ENCODE measurements at regions not wholly inside any gene's neighbourhood (a gene's known extent, or its start where the extent isn't known, plus 50 kb on each side); places are given as distances from the start of the nearest gene placed in this dataset.

- DNase-seq (ENCODE audit: low read depth) = no peak
- no peak overlapping the region for H3K4me3 ChIP-seq (ENCODE audit: control insufficient read depth, low read depth, low read length)
- TF ChIP-seq, protein P1, sequence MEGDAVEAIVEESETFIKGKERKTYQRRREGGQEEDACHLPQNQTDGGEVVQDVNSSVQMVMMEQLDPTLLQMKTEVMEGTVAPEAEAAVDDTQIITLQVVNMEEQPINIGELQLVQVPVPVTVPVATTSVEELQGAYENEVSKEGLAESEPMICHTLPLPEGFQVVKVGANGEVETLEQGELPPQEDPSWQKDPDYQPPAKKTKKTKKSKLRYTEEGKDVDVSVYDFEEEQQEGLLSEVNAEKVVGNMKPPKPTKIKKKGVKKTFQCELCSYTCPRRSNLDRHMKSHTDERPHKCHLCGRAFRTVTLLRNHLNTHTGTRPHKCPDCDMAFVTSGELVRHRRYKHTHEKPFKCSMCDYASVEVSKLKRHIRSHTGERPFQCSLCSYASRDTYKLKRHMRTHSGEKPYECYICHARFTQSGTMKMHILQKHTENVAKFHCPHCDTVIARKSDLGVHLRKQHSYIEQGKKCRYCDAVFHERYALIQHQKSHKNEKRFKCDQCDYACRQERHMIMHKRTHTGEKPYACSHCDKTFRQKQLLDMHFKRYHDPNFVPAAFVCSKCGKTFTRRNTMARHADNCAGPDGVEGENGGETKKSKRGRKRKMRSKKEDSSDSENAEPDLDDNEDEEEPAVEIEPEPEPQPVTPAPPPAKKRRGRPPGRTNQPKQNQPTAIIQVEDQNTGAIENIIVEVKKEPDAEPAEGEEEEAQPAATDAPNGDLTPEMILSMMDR (IDR thresholded peaks at IDR 0.05; ENCODE audit: control insufficient read depth, insufficient read depth, low read depth, low read length, missing control alignments) = no peak
These were observed 214.4 kb upstream of the LRFN5 start for GRCh38 chr14:41392226-41392625.

- no peak overlapping the region for H3K4me3 ChIP-seq (ENCODE audit: control insufficient read depth, low read depth, low read length)
- no peak for DNase-seq (ENCODE audit: low read depth)
- TF ChIP-seq, protein P1 (IDR thresholded peaks at IDR 0.05; ENCODE audit: control insufficient read depth, insufficient read depth, low read depth, low read length, missing control alignments) = no peak
These were observed 217.3 kb upstream of the LRFN5 start for GRCh38 chr14:41389355-41389754.

- H3K4me3 ChIP-seq (ENCODE audit: control insufficient read depth, low read depth, low read length) = no peak overlapping the region
- DNase-seq (ENCODE audit: low read depth) = no peak
- TF ChIP-seq, protein P1 (IDR thresholded peaks at IDR 0.05; ENCODE audit: control insufficient read depth, insufficient read depth, low read depth, low read length, missing control alignments) = no peak
These were observed 220.9 kb upstream of the LRFN5 start for GRCh38 chr14:41385797-41386196.

DNA sequence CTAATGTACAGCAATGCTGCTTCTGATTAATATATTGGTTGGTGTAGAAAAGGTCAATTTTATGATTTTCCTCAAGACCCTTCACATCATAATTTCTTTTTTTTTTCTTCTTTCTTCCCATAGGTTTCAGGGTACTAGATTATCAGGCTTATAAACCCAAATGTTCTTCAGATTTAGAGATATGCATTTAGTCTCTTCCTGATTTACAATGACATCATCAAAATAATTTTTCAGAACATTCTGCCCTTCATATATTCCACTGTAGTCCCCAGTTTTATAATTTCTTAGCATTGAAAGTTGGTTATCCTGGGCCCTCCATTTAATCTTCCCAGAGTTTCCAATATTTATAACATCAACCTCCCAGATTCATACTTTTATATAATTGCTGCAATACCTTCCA lies 226.7 kb upstream of the LRFN5 start:
- no peak for DNase-seq (ENCODE audit: low read depth)
- H3K4me3 ChIP-seq (ENCODE audit: control insufficient read depth, low read depth, low read length) = no peak overlapping the region
- TF ChIP-seq, protein P1 (IDR thresholded peaks at IDR 0.05; ENCODE audit: control insufficient read depth, insufficient read depth, low read depth, low read length, missing control alignments) = no peak

DNA sequence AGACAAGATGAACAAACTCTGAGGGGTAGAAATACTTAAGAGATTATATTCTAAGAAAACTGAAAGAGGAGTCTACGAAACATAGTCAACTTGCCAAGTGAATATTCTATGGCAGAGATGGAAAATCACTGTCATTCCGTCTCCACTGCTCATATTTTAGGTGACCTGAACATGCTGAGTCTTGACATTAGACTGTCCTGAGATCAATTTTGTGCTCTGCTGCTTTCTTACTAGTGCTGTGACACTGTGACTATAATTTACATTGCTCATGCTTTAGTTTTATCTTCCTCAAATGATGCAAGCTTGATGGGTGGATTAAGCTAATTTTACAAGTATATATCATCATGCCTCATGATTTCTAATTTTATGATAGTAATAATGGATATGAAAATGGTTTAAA lies 228.2 kb upstream of the LRFN5 start:
- no peak for DNase-seq (ENCODE audit: low read depth)
- TF ChIP-seq, protein P1 (IDR thresholded peaks at IDR 0.05; ENCODE audit: control insufficient read depth, insufficient read depth, low read depth, low read length, missing control alignments) = no peak
- no peak overlapping the region for H3K4me3 ChIP-seq (ENCODE audit: control insufficient read depth, low read depth, low read length)

DNA sequence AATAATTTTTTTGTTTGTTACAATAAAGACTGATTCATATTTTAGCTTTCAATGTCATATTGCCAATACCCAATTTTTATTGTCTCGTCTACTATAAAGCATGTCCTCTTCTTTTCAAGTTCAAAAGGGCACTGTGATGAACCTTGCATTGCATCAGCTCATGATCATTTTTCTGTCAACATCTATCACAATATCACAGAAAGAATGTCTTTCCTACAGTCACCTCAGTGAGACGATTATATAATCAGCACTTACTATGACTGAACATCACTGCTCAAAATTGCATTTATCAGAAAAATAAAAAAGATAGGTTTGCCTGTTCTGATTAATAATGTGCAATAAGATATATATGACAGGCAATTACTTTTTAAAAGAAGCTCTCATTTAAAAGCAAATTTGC lies 228.7 kb upstream of the LRFN5 start:
- no peak for DNase-seq (ENCODE audit: low read depth)
- TF ChIP-seq, protein P1 (IDR thresholded peaks at IDR 0.05; ENCODE audit: control insufficient read depth, insufficient read depth, low read depth, low read length, missing control alignments) = no peak
- H3K4me3 ChIP-seq (ENCODE audit: control insufficient read depth, low read depth, low read length) = no peak overlapping the region

GRCh38 chr14:41374092-41374491 lies 232.6 kb upstream of the LRFN5 start:
- DNase-seq (ENCODE audit: low read depth) = no peak
- TF ChIP-seq, protein P1 (IDR thresholded peaks at IDR 0.05; ENCODE audit: control insufficient read depth, insufficient read depth, low read depth, low read length, missing control alignments) = no peak
- no peak overlapping the region for H3K4me3 ChIP-seq (ENCODE audit: control insufficient read depth, low read depth, low read length)

Data from AG09309 (cell line).